ENCODE measurements at regions not wholly inside any gene's neighbourhood (a gene's known extent, or its start where the extent isn't known, plus 50 kb on each side); places are given as distances from the start of the nearest gene placed in this dataset.

GRCh38 chr18:78069784-78070664 is 820.4 kb downstream of the GALR1 start:
- TF ChIP-seq, protein P1, sequence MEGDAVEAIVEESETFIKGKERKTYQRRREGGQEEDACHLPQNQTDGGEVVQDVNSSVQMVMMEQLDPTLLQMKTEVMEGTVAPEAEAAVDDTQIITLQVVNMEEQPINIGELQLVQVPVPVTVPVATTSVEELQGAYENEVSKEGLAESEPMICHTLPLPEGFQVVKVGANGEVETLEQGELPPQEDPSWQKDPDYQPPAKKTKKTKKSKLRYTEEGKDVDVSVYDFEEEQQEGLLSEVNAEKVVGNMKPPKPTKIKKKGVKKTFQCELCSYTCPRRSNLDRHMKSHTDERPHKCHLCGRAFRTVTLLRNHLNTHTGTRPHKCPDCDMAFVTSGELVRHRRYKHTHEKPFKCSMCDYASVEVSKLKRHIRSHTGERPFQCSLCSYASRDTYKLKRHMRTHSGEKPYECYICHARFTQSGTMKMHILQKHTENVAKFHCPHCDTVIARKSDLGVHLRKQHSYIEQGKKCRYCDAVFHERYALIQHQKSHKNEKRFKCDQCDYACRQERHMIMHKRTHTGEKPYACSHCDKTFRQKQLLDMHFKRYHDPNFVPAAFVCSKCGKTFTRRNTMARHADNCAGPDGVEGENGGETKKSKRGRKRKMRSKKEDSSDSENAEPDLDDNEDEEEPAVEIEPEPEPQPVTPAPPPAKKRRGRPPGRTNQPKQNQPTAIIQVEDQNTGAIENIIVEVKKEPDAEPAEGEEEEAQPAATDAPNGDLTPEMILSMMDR (IDR thresholded peaks at IDR 0.05), result no peak
- no peak for TF ChIP-seq POLR2A (IDR thresholded peaks at IDR 0.05)
